Mesenchymal stem cell (in vitro differentiated cells and primary cell): ENCODE measurements at regions not wholly inside any gene's neighbourhood (a gene's known extent, or its start where the extent isn't known, plus 50 kb on each side); places are given as distances from the start of the nearest gene placed in this dataset.

Source experiments
- DNase-seq: peaks from one replicate; pipeline ENCODE4 v3.0.0-alpha.2; 2013
- H2AFZ ChIP-seq: one replicate; pipeline ENCODE4 v1.6.1; 2013; ENCODE audit warnings: low read depth, mild to moderate bottlenecking, control low read depth, inconsistent platforms, low read length, moderate library complexity
- H2AK5ac ChIP-seq: 2 replicates; pipeline ENCODE4 v1.6.1; 2013; ENCODE audit warnings: low read length, moderate library complexity, mild to moderate bottlenecking, inconsistent platforms; ENCODE audit not compliant: severe bottlenecking
- H2BK120ac ChIP-seq: one replicate; pipeline ENCODE4 v1.6.1; 2013; ENCODE audit warnings: low read depth, mild to moderate bottlenecking, inconsistent platforms, low read length, moderate library complexity
- H2BK12ac ChIP-seq, 2 experiments: one replicate each; pipeline ENCODE4 v1.6.1; 2013; ENCODE audit warnings: inconsistent platforms in 2 of 2, low read length in 2 of 2, mild to moderate bottlenecking in 2 of 2, moderate library complexity in 2 of 2, control low read depth in 1 of 2
- H2BK15ac ChIP-seq: one replicate; pipeline ENCODE4 v1.6.1; 2013; ENCODE audit warnings: mild to moderate bottlenecking, low read depth, inconsistent platforms; ENCODE audit not compliant: poor library complexity, severe bottlenecking
- H2BK5ac ChIP-seq: 2 replicates; pipeline ENCODE4 v1.6.1; 2013; ENCODE audit warnings: low read depth, mild to moderate bottlenecking, low read length, control low read depth, inconsistent platforms; ENCODE audit not compliant: poor library complexity, severe bottlenecking
- H3K14ac ChIP-seq, 2 experiments: one replicate each; pipeline ENCODE4 v1.6.1; 2013; ENCODE audit warnings: inconsistent platforms in 2 of 2, low read length in 2 of 2, control low read depth in 1 of 2, mild to moderate bottlenecking in 1 of 2, moderate library complexity in 1 of 2
- H3K18ac ChIP-seq, 2 experiments: one replicate each; pipeline ENCODE4 v1.6.1; 2013; ENCODE audit warnings: inconsistent platforms in 2 of 2, low read length in 2 of 2, control low read depth in 1 of 2, low read depth in 1 of 2, mild to moderate bottlenecking in 1 of 2
- H3K23ac ChIP-seq, 2 experiments: one replicate each; pipeline ENCODE4 v1.6.1; 2013; ENCODE audit warnings: inconsistent platforms in 2 of 2, low read length in 2 of 2, mild to moderate bottlenecking in 2 of 2, moderate library complexity in 2 of 2, control low read depth in 1 of 2
- H3K27ac ChIP-seq: 2 replicates; pipeline ENCODE4 v1.5.1; 2013; ENCODE audit warnings: mild to moderate bottlenecking, moderate library complexity, low read length, control low read depth, inconsistent platforms; ENCODE audit not compliant: poor library complexity, severe bottlenecking
- H3K27me3 ChIP-seq, 2 experiments: 2 replicates each; pipeline versions ENCODE4 v1.6.1 to v1.7.0; 2013; ENCODE audit warnings: low read length in 2 of 2, mild to moderate bottlenecking in 2 of 2, moderate library complexity in 2 of 2, control low read depth in 1 of 2, inconsistent platforms in 1 of 2; ENCODE audit not compliant: control insufficient read depth in 1 of 2, insufficient read depth in 1 of 2
- H3K36me3 ChIP-seq, 2 experiments: 2 replicates each; pipeline versions ENCODE4 v1.6.1 to v1.7.0; 2013; ENCODE audit warnings: low read length in 2 of 2, control low read depth in 1 of 2, inconsistent platforms in 1 of 2, low read depth in 1 of 2, mild to moderate bottlenecking in 1 of 2; ENCODE audit not compliant: insufficient read depth in 2 of 2, control insufficient read depth in 1 of 2
- H3K4ac ChIP-seq, 2 experiments: one replicate each; pipeline ENCODE4 v1.6.1; 2013; ENCODE audit warnings: inconsistent platforms in 2 of 2, low read length in 2 of 2, mild to moderate bottlenecking in 2 of 2, moderate library complexity in 2 of 2, control low read depth in 1 of 2, low read depth in 1 of 2
- H3K4me1 ChIP-seq: 2 replicates; pipeline ENCODE4 v1.6.1; 2013; ENCODE audit warnings: low read depth, low read length, control low read depth; ENCODE audit not compliant: control insufficient read depth, insufficient read depth
- H3K4me2 ChIP-seq: 2 replicates; pipeline ENCODE4 v1.6.1; 2013; ENCODE audit warnings: low read length, mild to moderate bottlenecking, inconsistent platforms; ENCODE audit not compliant: poor library complexity, severe bottlenecking
- H3K4me3 ChIP-seq, 2 experiments: 2 replicates each; pipeline versions ENCODE4 v1.5.1 to v1.7.0; 2013; ENCODE audit warnings: low read length in 2 of 2, mild to moderate bottlenecking in 2 of 2, control low read depth in 1 of 2, low read depth in 1 of 2; ENCODE audit not compliant: insufficient read depth in 1 of 2
- H3K79me1 ChIP-seq: replicated peaks from 2 replicates; pipeline ENCODE4 v1.6.1; 2013; ENCODE audit warnings: mild to moderate bottlenecking, control low read depth, low read length, inconsistent platforms; ENCODE audit not compliant: poor library complexity, severe bottlenecking
- H3K9ac ChIP-seq: 2 replicates; pipeline ENCODE4 v1.7.0; 2013; ENCODE audit warnings: mild to moderate bottlenecking, low read length, moderate library complexity
- H3K9me3 ChIP-seq: 2 replicates; pipeline ENCODE4 v1.7.0; 2013; ENCODE audit warnings: mild to moderate bottlenecking, low read length; ENCODE audit not compliant: control insufficient read depth
- H4K8ac ChIP-seq: one replicate; pipeline ENCODE4 v1.6.1; 2013; ENCODE audit warnings: inconsistent platforms, mild to moderate bottlenecking, low read length, moderate library complexity
- H4K91ac ChIP-seq: one replicate; pipeline ENCODE4 v1.6.1; 2013; ENCODE audit warnings: mild to moderate bottlenecking, low read length, inconsistent platforms
- WGBS: methylation state at CpG from one replicate; pipeline ENCODE4 v1.1.7; 2013; ENCODE audit warnings: mixed read lengths; 5-methylcytosine and 5-hydroxymethylcytosine counted together

GRCh38 chr2:67572721-67573435 lies 175.7 kb downstream of the ETAA1 start:
- peak overlapping the region; percentile 93 for H4K91ac ChIP-seq
- H3K9me3 ChIP-seq, result peaks cover 6% of the 10 kb centered on the region
- H2BK120ac ChIP-seq, result peak overlapping the region; percentile 90
- peak overlapping the region in 1 of 2 experiments; percentile 83 for H3K23ac ChIP-seq
- peak overlapping the region; percentile 87 for H3K27ac ChIP-seq
- no peak overlapping the region for H3K4me3 ChIP-seq
- H3K79me1 ChIP-seq, result no peaks in the 10 kb centered on the region
- peak overlapping the region; percentile 30 to 56 for H3K4ac ChIP-seq
- H3K14ac ChIP-seq, result no peak overlapping the region
- H3K4me2 ChIP-seq, result no peak overlapping the region
- H4K8ac ChIP-seq, result peak overlapping the region; percentile 75
- H3K18ac ChIP-seq, result peak overlapping the region; percentile 71 to 94
- peak overlapping the region; percentile 98 for H2AK5ac ChIP-seq
- no peak overlapping the region for H2AFZ ChIP-seq
- H3K4me1 ChIP-seq, result peaks cover 5% of the 10 kb centered on the region
- no peak for DNase-seq
- H2BK15ac ChIP-seq, result no peak overlapping the region
- H3K9ac ChIP-seq, result no peak overlapping the region
- 86% methylated on average over 3 of the region's 3 CpGs for WGBS
- H3K36me3 ChIP-seq, result no peaks in the 10 kb centered on the region
- H2BK12ac ChIP-seq, result peak overlapping the region; percentile 96 to 99
- H3K27me3 ChIP-seq, result no peaks in the 10 kb centered on the region
- no peak overlapping the region for H2BK5ac ChIP-seq

- Histone ChIP-seq H2BK120ac (no peak overlapping the region), H3K27me3 (no peaks in the 10 kb centered on the region), H3K4ac (no peak overlapping the region), H3K23ac (no peak overlapping the region), H3K27ac (peak overlapping the region; percentile 7), H2BK12ac (no peak overlapping the region), H2AK5ac (no peak overlapping the region), H3K79me1 (no peaks in the 10 kb centered on the region), H3K9me3 (peaks cover 6% of the 10 kb centered on the region), H3K9ac (peak overlapping the region; percentile 33), H4K8ac (no peak overlapping the region), H3K18ac (no peak overlapping the region), H3K36me3 (no peaks in the 10 kb centered on the region), H2AFZ (no peak overlapping the region), H3K4me1 (peaks cover 5% of the 10 kb centered on the region), H3K4me3 (no peak overlapping the region), H2BK15ac (no peak overlapping the region), H3K14ac (no peak overlapping the region), H2BK5ac (no peak overlapping the region), H3K4me2 (no peak overlapping the region), H4K91ac (no peak overlapping the region)
- peak; percentile 92 for DNase-seq
- 0% methylated on average over 2 of the region's 2 CpGs for WGBS
Observed at GRCh38 chr2:67574230-67574629, 177.1 kb downstream of the ETAA1 start.

DNA sequence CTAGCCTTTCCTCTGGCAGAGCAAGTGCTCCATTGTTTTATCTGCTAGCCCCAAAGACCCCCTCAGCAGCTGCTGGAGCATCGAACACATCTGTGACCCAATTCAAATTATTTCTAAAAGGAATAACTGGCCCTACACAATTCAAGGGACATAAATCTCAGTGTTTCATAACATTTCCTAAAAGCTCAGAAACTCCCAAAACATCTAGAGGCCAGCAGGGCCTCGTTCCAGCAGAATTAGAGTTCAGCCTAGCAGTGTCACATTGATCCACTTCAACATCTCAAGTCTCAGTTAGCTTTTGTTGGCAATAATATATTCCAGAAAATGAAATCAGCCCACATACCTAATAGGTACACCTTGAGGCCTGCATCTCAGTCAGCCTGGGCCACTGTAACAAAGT lies 179.1 kb downstream of the ETAA1 start:
- Histone ChIP-seq H2AK5ac (no peak overlapping the region), H3K27me3 (no peaks in the 10 kb centered on the region), H3K36me3 (no peaks in the 10 kb centered on the region), H2BK120ac (no peak overlapping the region), H2BK5ac (no peak overlapping the region), H2BK12ac (peak overlapping the region; percentile 59 to 84), H3K79me1 (no peaks in the 10 kb centered on the region), H3K4me2 (no peak overlapping the region), H3K4me3 (no peak overlapping the region), H4K91ac (no peak overlapping the region), H2AFZ (no peak overlapping the region), H3K18ac (peak overlapping the region; percentile 0 to 43), H2BK15ac (peak overlapping the region; percentile 52), H3K4me1 (peaks cover 5% of the 10 kb centered on the region), H4K8ac (no peak overlapping the region), H3K27ac (no peak overlapping the region), H3K14ac (no peak overlapping the region), H3K4ac (no peak overlapping the region), H3K23ac (no peak overlapping the region), H3K9me3 (peaks cover 10% of the 10 kb centered on the region), H3K9ac (no peak overlapping the region)
- WGBS, result 86% methylated on average over 2 of the region's 2 CpGs
- no peak for DNase-seq

GRCh38 chr2:67576991-67577390 lies 179.9 kb downstream of the ETAA1 start:
- Histone ChIP-seq H3K4me1 (peaks cover 5% of the 10 kb centered on the region), H2BK15ac (no peak overlapping the region), H4K8ac (no peak overlapping the region), H3K23ac (no peak overlapping the region), H3K4me3 (no peak overlapping the region), H3K27me3 (no peaks in the 10 kb centered on the region), H2AFZ (no peak overlapping the region), H3K79me1 (no peaks in the 10 kb centered on the region), H2BK5ac (no peak overlapping the region), H2BK120ac (no peak overlapping the region), H3K9ac (no peak overlapping the region), H3K14ac (no peak overlapping the region), H3K4me2 (no peak overlapping the region), H3K36me3 (no peaks in the 10 kb centered on the region), H3K4ac (peak overlapping the region in 1 of 2 experiments; percentile 35), H3K27ac (no peak overlapping the region), H3K18ac (no peak overlapping the region), H3K9me3 (peaks cover 15% of the 10 kb centered on the region), H4K91ac (no peak overlapping the region), H2AK5ac (no peak overlapping the region), H2BK12ac (no peak overlapping the region)
- DNase-seq, result no peak
- 99% methylated on average over 4 of the region's 4 CpGs for WGBS
